ENCODE measurements at regions not wholly inside any gene's neighbourhood (a gene's known extent, or its start where the extent isn't known, plus 50 kb on each side); places are given as distances from the start of the nearest gene placed in this dataset.

- TF ChIP-seq ZBTB7A (IDR thresholded peaks at IDR 0.05; ENCODE audit: low read depth) (no peak), TCF12 (IDR thresholded peaks at IDR 0.05; ENCODE audit: low read depth) (no peak), TEAD4 (IDR thresholded peaks at IDR 0.05) (no peak), RAD21 (IDR thresholded peaks at IDR 0.05; ENCODE audit: low read depth) (no peak), CREB1 (IDR thresholded peaks at IDR 0.05; ENCODE audit: low read depth) (no peak), REST (IDR thresholded peaks at IDR 0.05; ENCODE audit: low read depth) (no peak), YY1 (IDR thresholded peaks at IDR 0.05; ENCODE audit: low read depth) (no peak), EP300 (IDR thresholded peaks at IDR 0.05; ENCODE audit: borderline replicate concordance) (no peak), USF1 (IDR thresholded peaks at IDR 0.05) (no peak), TAF1 (IDR thresholded peaks at IDR 0.05; ENCODE audit: low read depth) (no peak), MAX (IDR thresholded peaks at IDR 0.05) (no peak), CEBPB (IDR thresholded peaks at IDR 0.05) (no peak), EGR1 (IDR thresholded peaks at IDR 0.05) (no peak), FOXM1 (IDR thresholded peaks at IDR 0.05; ENCODE audit: borderline replicate concordance, low read depth) (no peak), NFIC (IDR thresholded peaks at IDR 0.05) (no peak)
Measured at GRCh38 chr5:107165296-107165695, 505.4 kb downstream of the EFNA5 start.

- no peak for TF ChIP-seq TCF12 (IDR thresholded peaks at IDR 0.05; ENCODE audit: low read depth)
- TF ChIP-seq USF1 (IDR thresholded peaks at IDR 0.05) = no peak
- no peak for TF ChIP-seq REST (IDR thresholded peaks at IDR 0.05; ENCODE audit: low read depth)
- TF ChIP-seq CREB1 (IDR thresholded peaks at IDR 0.05; ENCODE audit: low read depth) = no peak
- no peak for TF ChIP-seq EGR1 (IDR thresholded peaks at IDR 0.05)
- no peak for TF ChIP-seq YY1 (IDR thresholded peaks at IDR 0.05; ENCODE audit: low read depth)
- no peak for TF ChIP-seq TAF1 (IDR thresholded peaks at IDR 0.05; ENCODE audit: low read depth)
- no peak for TF ChIP-seq NFIC (IDR thresholded peaks at IDR 0.05)
- TF ChIP-seq MAX (IDR thresholded peaks at IDR 0.05) = no peak
- TF ChIP-seq EP300 (IDR thresholded peaks at IDR 0.05; ENCODE audit: borderline replicate concordance) = no peak
- no peak for TF ChIP-seq ZBTB7A (IDR thresholded peaks at IDR 0.05; ENCODE audit: low read depth)
- no peak for TF ChIP-seq RAD21 (IDR thresholded peaks at IDR 0.05; ENCODE audit: low read depth)
- no peak for TF ChIP-seq CEBPB (IDR thresholded peaks at IDR 0.05)
- TF ChIP-seq FOXM1 (IDR thresholded peaks at IDR 0.05; ENCODE audit: borderline replicate concordance, low read depth) = no peak
- TF ChIP-seq TEAD4 (IDR thresholded peaks at IDR 0.05) = no peak
Measured at GRCh38 chr5:107157809-107158208, 512.9 kb downstream of the EFNA5 start.

- no peak for TF ChIP-seq FOXM1 (IDR thresholded peaks at IDR 0.05; ENCODE audit: borderline replicate concordance, low read depth)
- no peak for TF ChIP-seq EGR1 (IDR thresholded peaks at IDR 0.05)
- TF ChIP-seq TAF1 (IDR thresholded peaks at IDR 0.05; ENCODE audit: low read depth) = no peak
- no peak for TF ChIP-seq CREB1 (IDR thresholded peaks at IDR 0.05; ENCODE audit: low read depth)
- peak; percentile 50; the same call in 1 of the 2 replicates for TF ChIP-seq NFIC (IDR thresholded peaks at IDR 0.05)
- no peak for TF ChIP-seq TEAD4 (IDR thresholded peaks at IDR 0.05)
Measured at GRCh38 chr5:107155707-107156106, 515.0 kb downstream of the EFNA5 start.

- TF ChIP-seq RAD21 (IDR thresholded peaks at IDR 0.05; ENCODE audit: low read depth) = no peak
Measured at GRCh38 chr5:107154593-107154992, 516.1 kb downstream of the EFNA5 start.

- TF ChIP-seq YY1 (IDR thresholded peaks at IDR 0.05; ENCODE audit: low read depth) (no peak), MAX (IDR thresholded peaks at IDR 0.05) (no peak)
Measured at GRCh38 chr5:107153283-107153682, 517.5 kb downstream of the EFNA5 start.

GRCh38 chr5:107149243-107150005 is 521.3 kb downstream of the EFNA5 start:
- TF ChIP-seq USF1 (IDR thresholded peaks at IDR 0.05) = no peak
- TF ChIP-seq RAD21 (IDR thresholded peaks at IDR 0.05; ENCODE audit: low read depth) = no peak
- TF ChIP-seq REST (IDR thresholded peaks at IDR 0.05; ENCODE audit: low read depth) = no peak
- no peak for TF ChIP-seq TEAD4 (IDR thresholded peaks at IDR 0.05)
